OCI-LY1 (cell line): ENCODE measurements at regions not wholly inside any gene's neighbourhood (a gene's known extent, or its start where the extent isn't known, plus 50 kb on each side); places are given as distances from the start of the nearest gene placed in this dataset.

ENCODE experiments used
- H2AFZ ChIP-seq: fragments of 200-600 bp; sonication (generic), shearing (Covaris generic); 2 replicates; pipeline ENCODE4 v1.6.0; 2014; ENCODE audit warnings: antibody characterized with exemption, mild to moderate bottlenecking, low read length
- H3F3A ChIP-seq: fragments of 200-600 bp; sonication (generic), shearing (Covaris generic); 2 replicates; pipeline ENCODE4 v1.6.0; 2014; ENCODE audit warnings: mild to moderate bottlenecking, antibody characterized with exemption, low read length, moderate library complexity; ENCODE audit not compliant: insufficient read depth
- H3K27ac ChIP-seq: fragments of 200-600 bp; sonication (generic); 2 replicates; pipeline ENCODE4 v1.5.1; 2014; ENCODE audit warnings: low read length, mixed run types, mild to moderate bottlenecking, low read depth; ENCODE audit not compliant: poor library complexity, severe bottlenecking
- H3K27me3 ChIP-seq: fragments of 200-600 bp; sonication (generic); 2 replicates; pipeline ENCODE4 v1.6.0; 2014; ENCODE audit warnings: antibody characterized with exemption, mild to moderate bottlenecking, low read length, moderate library complexity; ENCODE audit not compliant: insufficient read depth
- H3K36me3 ChIP-seq: fragments of 200-600 bp; sonication (generic); 2 replicates; pipeline ENCODE4 v1.6.1; 2014; ENCODE audit warnings: mild to moderate bottlenecking, antibody characterized with exemption, low read length, moderate library complexity, mixed read lengths; ENCODE audit not compliant: insufficient read depth
- H3K4me1 ChIP-seq: fragments of 200-600 bp; sonication (generic); 2 replicates; pipeline ENCODE4 v1.5.1; 2014; ENCODE audit warnings: mild to moderate bottlenecking, low read length, moderate library complexity; ENCODE audit not compliant: insufficient read depth, severe bottlenecking
- H3K4me2 ChIP-seq: fragments of 200-600 bp; sonication (generic), shearing (Covaris generic); 2 replicates; pipeline ENCODE4 v1.6.1; 2014; ENCODE audit warnings: low read length
- H3K4me3 ChIP-seq: fragments of 200-600 bp; sonication (generic); 2 replicates; pipeline ENCODE4 v1.5.1; 2014; ENCODE audit warnings: low read length, low read depth, mild to moderate bottlenecking, mixed read lengths; ENCODE audit not compliant: poor library complexity, severe bottlenecking
- H3K79me2 ChIP-seq: fragments of 200-600 bp; shearing (Covaris generic); 2 replicates; pipeline ENCODE4 v1.6.1; 2016; ENCODE audit warnings: mixed run types, low read length, mixed read lengths; ENCODE audit not compliant: insufficient read depth
- H3K9ac ChIP-seq: fragments of 200-600 bp; sonication (generic), shearing (Covaris generic); 2 replicates; pipeline ENCODE4 v1.6.1; 2014; ENCODE audit warnings: mild to moderate bottlenecking, low read length, mixed read lengths
- H3K9me2 ChIP-seq: fragments of 200-600 bp; sonication (generic), shearing (Covaris generic); 2 replicates; pipeline ENCODE4 v1.6.1; 2014; ENCODE audit warnings: low read depth, mild to moderate bottlenecking, low read length, mixed read lengths
- H3K9me3 ChIP-seq: fragments of 200-600 bp; shearing (Covaris generic); 2 replicates; pipeline ENCODE4 v1.6.1; 2014; ENCODE audit warnings: low read length, mixed read lengths
- H4K20me1 ChIP-seq: fragments of 200-600 bp; sonication (generic), shearing (Covaris generic); 2 replicates; pipeline ENCODE4 v1.6.0; 2016; ENCODE audit warnings: mild to moderate bottlenecking, low read length; ENCODE audit not compliant: insufficient read depth
- CTCF ChIP-seq: fragments of 200-600 bp; sonication (generic), shearing (Covaris generic); IDR thresholded peaks from 2 replicates; pipeline ENCODE4 v1.5.1; 2017; ENCODE audit warnings: mild to moderate bottlenecking, antibody characterized with exemption, low read length, moderate library complexity, mixed read lengths
- EZH2 ChIP-seq: fragments of 200-600 bp; sonication (generic), shearing (Covaris generic); IDR thresholded peaks from 2 replicates; pipeline ENCODE4 v1.8.0; 2017; ENCODE audit warnings: borderline replicate concordance, mixed run types, mild to moderate bottlenecking, antibody characterized with exemption, low read length, moderate library complexity, mixed read lengths

- Histone ChIP-seq H3K27ac (no peak overlapping the region), H3K9me2 (no peaks in the 10 kb centered on the region), H3K9ac (no peak overlapping the region), H2AFZ (no peak overlapping the region), H3K4me1 (no peaks in the 10 kb centered on the region), H3K36me3 (no peaks in the 10 kb centered on the region), H3K4me2 (no peak overlapping the region), H3K79me2 (no peaks in the 10 kb centered on the region), H3K9me3 (no peaks in the 10 kb centered on the region), H3F3A (no peaks in the 10 kb centered on the region), H4K20me1 (no peaks in the 10 kb centered on the region), H3K27me3 (peaks cover 4% of the 10 kb centered on the region; the same call in 1 of the 2 replicates), H3K4me3 (no peak overlapping the region)
- TF ChIP-seq CTCF (no peak), EZH2 (no peak)
These were observed 112.5 kb downstream of the FAM50B start for GRCh38 chr6:3961581-3962215.

- Histone ChIP-seq H3K27me3 (peaks cover 3% of the 10 kb centered on the region; the same call in 1 of the 2 replicates), H3F3A (no peaks in the 10 kb centered on the region), H3K27ac (no peak overlapping the region), H3K36me3 (no peaks in the 10 kb centered on the region), H3K4me2 (no peak overlapping the region), H2AFZ (no peak overlapping the region), H3K9ac (no peak overlapping the region), H3K9me3 (no peaks in the 10 kb centered on the region), H3K4me3 (no peak overlapping the region), H3K9me2 (no peaks in the 10 kb centered on the region), H3K79me2 (no peaks in the 10 kb centered on the region), H4K20me1 (no peaks in the 10 kb centered on the region), H3K4me1 (no peaks in the 10 kb centered on the region)
- no peak for TF ChIP-seq CTCF
- no peak for TF ChIP-seq EZH2
These were observed 113.4 kb downstream of the FAM50B start for GRCh38 chr6:3962291-3963280.

- H3K27me3 ChIP-seq: no peaks in the 10 kb centered on the region
- TF ChIP-seq EZH2 (no peak), CTCF (no peak)
- H3K79me2 ChIP-seq: no peaks in the 10 kb centered on the region
- H3K4me2 ChIP-seq: no peak overlapping the region
- H3K9ac ChIP-seq: no peak overlapping the region
- H3K36me3 ChIP-seq: no peaks in the 10 kb centered on the region
- no peaks in the 10 kb centered on the region for H4K20me1 ChIP-seq
- H3K9me2 ChIP-seq: no peaks in the 10 kb centered on the region
- no peaks in the 10 kb centered on the region for H3K4me1 ChIP-seq
- no peak overlapping the region for H3K4me3 ChIP-seq
- H3K27ac ChIP-seq: no peak overlapping the region
- H3F3A ChIP-seq: no peaks in the 10 kb centered on the region
- H3K9me3 ChIP-seq: no peaks in the 10 kb centered on the region
- no peak overlapping the region for H2AFZ ChIP-seq
These were observed 114.3 kb downstream of the FAM50B start for GRCh38 chr6:3963426-3963825.
